GM13977 (cell line): ENCODE measurements at regions not wholly inside any gene's neighbourhood (a gene's known extent, or its start where the extent isn't known, plus 50 kb on each side); places are given as distances from the start of the nearest gene placed in this dataset.

Experiments
- DNase-seq: peaks from one replicate; pipeline ENCODE4 v3.0.0; 2012; ENCODE audit warnings: low spot score
- in situ Hi-C: fragments of 300-500 bp; cut with MboI; formaldehyde crosslinking; loops from one replicate; pipeline ENCODE4 v1.12.0; 2022; ENCODE audit warnings: low sequenced_read_pairs, low pct_unique_long_range_greater_than_20kb, mixed read lengths, inconsistent platforms; ENCODE audit not compliant: unreplicated experiment
- TF ChIP-seq, protein P1 (sequence below): IDR thresholded peaks from 2 replicates; pipeline ENCODE4 v1.5.1; 2012; ENCODE audit warnings: mild to moderate bottlenecking, control low read depth; ENCODE audit not compliant: insufficient read depth; ENCODE audit errors: extremely low read depth, missing control alignments

- TF ChIP-seq, protein P1, sequence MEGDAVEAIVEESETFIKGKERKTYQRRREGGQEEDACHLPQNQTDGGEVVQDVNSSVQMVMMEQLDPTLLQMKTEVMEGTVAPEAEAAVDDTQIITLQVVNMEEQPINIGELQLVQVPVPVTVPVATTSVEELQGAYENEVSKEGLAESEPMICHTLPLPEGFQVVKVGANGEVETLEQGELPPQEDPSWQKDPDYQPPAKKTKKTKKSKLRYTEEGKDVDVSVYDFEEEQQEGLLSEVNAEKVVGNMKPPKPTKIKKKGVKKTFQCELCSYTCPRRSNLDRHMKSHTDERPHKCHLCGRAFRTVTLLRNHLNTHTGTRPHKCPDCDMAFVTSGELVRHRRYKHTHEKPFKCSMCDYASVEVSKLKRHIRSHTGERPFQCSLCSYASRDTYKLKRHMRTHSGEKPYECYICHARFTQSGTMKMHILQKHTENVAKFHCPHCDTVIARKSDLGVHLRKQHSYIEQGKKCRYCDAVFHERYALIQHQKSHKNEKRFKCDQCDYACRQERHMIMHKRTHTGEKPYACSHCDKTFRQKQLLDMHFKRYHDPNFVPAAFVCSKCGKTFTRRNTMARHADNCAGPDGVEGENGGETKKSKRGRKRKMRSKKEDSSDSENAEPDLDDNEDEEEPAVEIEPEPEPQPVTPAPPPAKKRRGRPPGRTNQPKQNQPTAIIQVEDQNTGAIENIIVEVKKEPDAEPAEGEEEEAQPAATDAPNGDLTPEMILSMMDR, result no peak
These were observed 482.6 kb upstream of the ZNF717 start for GRCh38 chr3:76267851-76268380.

DNA sequence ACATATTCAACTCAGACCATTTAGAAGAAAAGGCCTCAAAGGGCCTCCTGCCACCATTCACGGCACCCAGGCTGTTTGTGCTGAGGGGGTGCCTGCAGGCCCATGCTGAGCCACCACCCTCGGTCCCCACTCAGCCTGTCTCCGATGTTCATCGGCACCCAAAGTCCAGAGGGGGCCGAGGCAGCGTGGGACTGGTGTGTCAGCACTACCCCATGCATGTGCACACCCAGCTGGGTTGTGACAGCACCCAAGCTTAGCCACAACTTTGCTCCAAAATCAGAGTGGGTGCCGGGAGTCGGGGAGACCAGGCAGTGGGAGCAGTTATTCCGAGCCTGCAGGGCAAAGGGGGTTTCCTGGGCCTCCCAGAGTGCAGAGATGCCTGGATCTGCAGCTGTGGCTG, 508.5 kb upstream of the ZNF717 start:
- in situ Hi-C loops, result no loop called here
- no peak for DNase-seq
- TF ChIP-seq, protein P1, result no peak

More at GRCh38 chr3:76267851-76268380, 482.6 kb upstream of the ZNF717 start:
- DNase-seq, result no peak
- in situ Hi-C loops, result no loop called here

- TF ChIP-seq, protein P1, result no peak
- in situ Hi-C loops, result no loop called here
- DNase-seq, result no peak
These were observed 515.4 kb upstream of the ZNF717 start for GRCh38 chr3:76300746-76301145.

- TF ChIP-seq, protein P1, result no peak
- in situ Hi-C loops, result no loop called here
- no peak for DNase-seq
These were observed 522.2 kb upstream of the ZNF717 start for GRCh38 chr3:76307556-76307955.

DNA sequence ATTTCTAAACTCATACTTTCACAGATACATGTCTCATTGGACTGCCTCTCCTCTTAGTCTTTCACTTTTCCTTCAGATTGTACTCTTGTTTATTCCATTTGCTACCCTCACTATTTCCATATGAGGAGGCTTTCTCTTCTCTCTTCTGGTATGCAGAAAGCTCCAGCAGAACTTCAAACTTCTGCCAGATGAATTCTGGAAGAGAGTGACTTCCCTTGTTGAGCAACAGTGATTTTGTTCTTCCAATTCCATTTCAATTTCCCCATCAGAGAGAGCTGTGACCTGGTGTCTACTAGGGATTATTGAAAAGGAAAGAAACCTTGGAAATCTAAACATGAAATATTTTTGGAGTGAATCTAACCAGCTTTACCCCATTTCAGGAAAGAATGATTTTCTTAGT, 523.2 kb upstream of the ZNF717 start:
- in situ Hi-C loops, result no loop called here
- no peak for DNase-seq
- TF ChIP-seq, protein P1, result no peak

- in situ Hi-C loops, result no loop called here
- TF ChIP-seq, protein P1, result no peak
- DNase-seq, result no peak
These were observed 524.7 kb upstream of the ZNF717 start for GRCh38 chr3:76310089-76310488.

DNA sequence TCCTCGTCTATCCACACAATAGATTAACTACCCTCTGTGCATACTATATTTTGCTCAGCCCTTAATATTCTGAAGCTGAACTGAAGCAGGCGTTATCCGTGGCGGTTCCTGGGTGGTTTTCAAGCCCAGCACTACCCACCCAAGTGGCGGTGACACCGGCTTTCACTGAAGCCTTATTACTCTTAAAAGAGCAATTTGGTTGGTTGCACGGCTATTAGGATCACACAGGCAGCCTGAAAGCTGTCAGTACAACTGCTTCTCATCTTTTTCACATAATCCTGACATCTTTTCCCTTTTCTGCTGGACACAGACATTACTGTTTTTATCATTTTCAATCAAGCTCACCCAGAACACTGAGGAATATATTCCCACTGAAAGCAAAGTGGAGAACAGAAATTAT, 525.3 kb upstream of the ZNF717 start:
- TF ChIP-seq, protein P1, result no peak
- no peak for DNase-seq
- in situ Hi-C loops, result no loop called here
